Fibroblast of pulmonary artery (primary cell): ENCODE measurements at regions not wholly inside any gene's neighbourhood (a gene's known extent, or its start where the extent isn't known, plus 50 kb on each side); places are given as distances from the start of the nearest gene placed in this dataset.

Experiments
- DNase-seq: peaks from one replicate; pipeline ENCODE4 v3.0.0-alpha.2; 2010; ENCODE audit warnings: low read depth
- H3K4me3 ChIP-seq: replicated peaks from 2 replicates; pipeline ENCODE4 v1.5.1; 2011; ENCODE audit warnings: low read depth, mild to moderate bottlenecking, control low read depth, low read length, moderate library complexity
- CTCF ChIP-seq: IDR thresholded peaks from 2 replicates; pipeline ENCODE4 v1.5.1; 2011; ENCODE audit warnings: mild to moderate bottlenecking, control low read depth, low read length, inconsistent platforms; ENCODE audit errors: missing control alignments

DNA sequence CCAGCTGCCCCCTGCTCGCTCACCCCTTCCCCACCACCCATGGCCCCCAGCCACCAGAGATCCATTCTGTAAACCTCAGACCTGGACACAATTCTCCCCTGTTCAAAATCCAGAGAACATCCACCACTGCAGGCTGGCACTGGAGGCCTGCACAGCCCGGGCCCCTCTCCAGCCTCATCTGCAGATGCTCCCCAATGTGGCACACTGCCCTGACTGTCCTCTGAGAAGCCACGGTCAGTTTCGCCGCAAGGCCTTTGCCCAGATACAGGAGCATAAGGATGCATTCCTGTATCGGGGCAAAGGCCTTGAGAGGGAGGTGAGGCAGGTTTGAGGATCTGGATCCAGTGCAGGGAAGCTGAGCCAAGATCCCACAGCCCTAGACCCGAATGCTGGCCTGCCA is 175.4 kb upstream of the LINGO1 start:
- H3K4me3 ChIP-seq: no peak overlapping the region
- TF ChIP-seq CTCF: no peak
- DNase-seq: no peak

DNA sequence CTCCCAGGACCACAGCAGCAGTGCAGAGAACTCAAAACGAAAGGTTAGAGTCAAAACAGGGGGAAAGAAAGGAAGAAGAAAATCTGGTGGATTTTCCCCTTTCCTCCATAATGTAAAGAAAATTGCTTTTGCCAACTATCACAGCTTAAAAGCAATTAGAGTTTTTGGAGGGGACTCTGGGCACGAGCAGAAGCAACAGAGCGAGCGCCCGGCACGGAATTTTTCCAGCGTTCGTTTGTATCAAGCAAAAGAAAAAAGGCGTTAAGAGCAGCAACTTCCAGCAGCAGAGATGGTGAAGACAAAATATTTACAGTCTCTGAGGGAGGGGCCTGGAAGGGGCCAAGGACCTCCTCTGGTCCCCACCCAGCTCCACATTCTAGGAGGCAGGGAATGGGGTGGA is 174.9 kb upstream of the LINGO1 start:
- no peak overlapping the region for H3K4me3 ChIP-seq
- DNase-seq: no peak
- no peak for TF ChIP-seq CTCF

DNA sequence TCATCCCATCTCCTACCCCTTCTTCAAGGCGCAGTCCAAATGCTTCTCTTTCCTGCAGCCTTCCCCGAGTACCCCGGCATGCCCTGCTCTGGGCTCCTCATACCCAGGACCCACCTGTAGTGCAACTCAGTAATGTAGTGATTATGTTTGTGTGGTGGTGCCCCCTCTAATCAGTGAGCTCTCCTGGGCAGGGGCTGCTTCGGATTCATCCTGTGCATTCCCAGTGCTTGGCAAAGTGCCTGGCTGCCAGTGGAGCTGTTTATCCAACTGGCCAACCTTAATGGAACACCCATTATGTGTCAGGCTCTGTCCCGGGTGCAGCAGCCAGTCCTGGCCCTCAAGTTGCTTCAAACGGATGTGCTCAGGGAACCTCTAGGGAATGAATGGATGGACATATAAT is 174.4 kb upstream of the LINGO1 start:
- no peak overlapping the region for H3K4me3 ChIP-seq
- TF ChIP-seq CTCF: no peak
- no peak for DNase-seq

DNA sequence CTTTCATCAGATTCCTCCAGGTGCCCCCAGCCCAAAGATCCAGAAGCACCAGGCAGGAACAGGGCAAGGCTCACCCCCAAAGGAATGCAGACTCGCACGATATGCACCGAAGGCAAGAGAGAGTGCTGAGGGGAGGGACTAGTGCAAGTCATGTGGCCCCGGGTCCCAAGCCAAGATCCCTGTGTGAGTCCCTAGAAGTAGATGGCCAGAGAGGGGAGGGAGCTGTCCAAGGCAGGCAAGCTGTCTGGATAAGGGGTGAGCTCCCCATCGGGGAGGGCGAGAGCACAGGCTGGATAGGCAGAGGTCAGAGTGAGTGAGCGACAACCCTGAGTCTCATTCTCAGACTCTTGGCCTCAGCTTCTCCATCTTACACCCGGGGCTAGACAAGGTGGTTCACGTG is 171.5 kb upstream of the LINGO1 start:
- H3K4me3 ChIP-seq: no peak overlapping the region
- no peak for TF ChIP-seq CTCF
- no peak for DNase-seq

DNA sequence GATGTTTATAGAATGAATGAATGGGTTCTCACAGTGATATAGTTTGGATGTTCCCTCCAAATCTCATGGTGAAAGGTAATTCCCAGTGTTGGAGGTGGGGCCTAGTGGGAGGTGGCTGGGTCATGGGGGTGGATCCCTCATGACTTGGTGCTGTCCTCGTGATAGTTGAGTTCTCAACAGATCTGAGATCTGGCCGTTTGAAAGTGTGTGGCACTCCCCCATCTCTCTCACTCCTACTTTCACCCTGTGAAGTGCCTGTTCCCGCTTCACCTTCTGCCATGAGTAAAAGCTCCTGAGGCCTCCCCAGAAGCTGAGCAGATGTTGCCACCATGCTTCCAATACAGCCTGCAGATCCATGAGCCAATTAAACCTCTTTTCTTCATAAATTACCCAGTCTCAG is 170.8 kb upstream of the LINGO1 start:
- no peak for DNase-seq
- H3K4me3 ChIP-seq: no peak overlapping the region
- TF ChIP-seq CTCF: no peak

DNA sequence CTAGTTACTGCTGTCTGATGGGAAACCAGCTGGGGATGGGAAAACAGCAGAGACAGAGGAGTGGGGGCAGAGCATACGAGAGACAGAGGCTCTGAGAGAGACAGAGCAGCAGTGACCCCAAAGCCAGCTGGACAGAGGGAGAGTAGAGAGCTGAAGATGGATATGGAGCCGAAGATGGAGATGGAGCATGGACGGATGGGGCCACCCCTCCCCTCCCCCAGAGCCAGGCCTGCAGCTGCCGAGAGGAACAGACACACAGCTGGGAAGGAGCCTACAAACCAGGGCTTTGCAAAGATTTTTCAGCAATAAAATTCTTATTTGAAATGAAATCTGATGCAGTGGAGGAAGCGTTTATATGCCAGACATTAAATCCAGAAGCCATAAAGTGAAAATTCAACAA is 167.6 kb upstream of the LINGO1 start:
- H3K4me3 ChIP-seq: no peak overlapping the region
- no peak for DNase-seq
- TF ChIP-seq CTCF: no peak

GRCh38 chr15:77798847-77799246 is 166.1 kb upstream of the LINGO1 start:
- TF ChIP-seq CTCF: no peak
- no peak for DNase-seq
- no peak overlapping the region for H3K4me3 ChIP-seq
